ENCODE measurements at regions not wholly inside any gene's neighbourhood (a gene's known extent, or its start where the extent isn't known, plus 50 kb on each side); places are given as distances from the start of the nearest gene placed in this dataset.
"Not testable (repeated sequence)": the region's sequence is repeated elsewhere in the genome, so short reads cannot be mapped to it uniquely, and the experiment has no call there.

DNA sequence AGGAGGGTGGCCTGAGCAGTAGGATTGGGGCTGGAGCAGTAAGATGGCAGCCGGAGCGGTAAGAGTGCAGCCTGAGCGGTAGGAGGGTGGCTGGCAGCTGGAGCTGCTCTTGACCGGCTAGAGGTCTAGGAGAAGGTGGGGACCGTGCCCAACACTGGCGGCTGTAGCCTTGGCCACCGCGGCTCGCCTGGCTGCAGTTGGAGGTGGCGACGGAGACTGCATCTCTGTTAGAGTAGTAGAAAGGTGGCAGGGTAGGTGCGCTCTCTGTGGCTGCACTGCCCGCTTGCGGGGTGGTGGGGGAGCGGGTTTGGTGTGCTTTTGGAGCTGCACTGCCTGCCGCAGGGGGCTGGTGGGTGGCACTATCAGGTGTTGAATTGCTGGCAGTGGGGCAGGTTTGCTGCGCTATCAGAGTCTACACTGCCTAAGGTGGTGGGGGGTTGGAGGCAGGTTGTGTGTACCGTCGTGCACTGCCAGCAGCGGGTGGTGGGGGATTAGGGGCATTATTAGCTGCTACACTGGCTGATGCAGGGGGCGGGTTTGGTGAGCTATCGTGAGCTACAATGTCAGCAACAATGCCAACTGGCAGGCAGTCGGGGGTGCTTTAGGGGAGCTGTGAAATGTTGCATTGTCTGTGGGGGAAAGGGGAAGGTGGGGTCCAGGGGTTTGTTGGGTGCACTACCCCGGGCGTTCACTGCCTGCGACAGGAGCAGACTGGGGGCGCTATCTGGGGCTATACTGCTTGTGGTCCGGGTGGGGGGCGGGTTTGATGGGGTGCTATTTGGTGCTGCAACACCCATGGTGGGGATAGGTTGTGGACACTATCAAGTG lies 4461.3 kb upstream of the OR11H1 start:
- intact Hi-C loops (cut with DNase I; ENCODE audit: low total_unique reads) = no loop called here

GRCh38 chr22:11067286-11067871 lies 4460.6 kb upstream of the OR11H1 start:
- intact Hi-C loops (cut with DNase I; ENCODE audit: low total_unique reads); H3K27me3 ChIP-seq; H3K4me1 ChIP-seq; H3K9me3 ChIP-seq; H3K36me3 ChIP-seq (ENCODE audit: low read depth, missing control alignments); DNase-seq; H3K27ac ChIP-seq: not testable (repeated sequence)
- H3K4me3 ChIP-seq = peak overlapping the region in 1 of 2 donors; percentile 7
- 67% methylated on average over 13 of the region's 13 CpGs for WGBS, 2 donors

More for the DNA sequence above, 4461.3 kb upstream of the OR11H1 start:
- no peaks in the 10 kb centered on the region for H3K27me3 ChIP-seq
- H3K9me3 ChIP-seq = no peaks in the 10 kb centered on the region
- no peak for TF ChIP-seq POLR2A (IDR thresholded peaks at IDR 0.05)
- TF ChIP-seq, protein P1, sequence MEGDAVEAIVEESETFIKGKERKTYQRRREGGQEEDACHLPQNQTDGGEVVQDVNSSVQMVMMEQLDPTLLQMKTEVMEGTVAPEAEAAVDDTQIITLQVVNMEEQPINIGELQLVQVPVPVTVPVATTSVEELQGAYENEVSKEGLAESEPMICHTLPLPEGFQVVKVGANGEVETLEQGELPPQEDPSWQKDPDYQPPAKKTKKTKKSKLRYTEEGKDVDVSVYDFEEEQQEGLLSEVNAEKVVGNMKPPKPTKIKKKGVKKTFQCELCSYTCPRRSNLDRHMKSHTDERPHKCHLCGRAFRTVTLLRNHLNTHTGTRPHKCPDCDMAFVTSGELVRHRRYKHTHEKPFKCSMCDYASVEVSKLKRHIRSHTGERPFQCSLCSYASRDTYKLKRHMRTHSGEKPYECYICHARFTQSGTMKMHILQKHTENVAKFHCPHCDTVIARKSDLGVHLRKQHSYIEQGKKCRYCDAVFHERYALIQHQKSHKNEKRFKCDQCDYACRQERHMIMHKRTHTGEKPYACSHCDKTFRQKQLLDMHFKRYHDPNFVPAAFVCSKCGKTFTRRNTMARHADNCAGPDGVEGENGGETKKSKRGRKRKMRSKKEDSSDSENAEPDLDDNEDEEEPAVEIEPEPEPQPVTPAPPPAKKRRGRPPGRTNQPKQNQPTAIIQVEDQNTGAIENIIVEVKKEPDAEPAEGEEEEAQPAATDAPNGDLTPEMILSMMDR (IDR thresholded peaks at IDR 0.05) = no peak
- no peaks in the 10 kb centered on the region for H3K36me3 ChIP-seq (ENCODE audit: low read depth, missing control alignments)
- H3K4me1 ChIP-seq = no peaks in the 10 kb centered on the region
- WGBS, 2 donors = 60 to 66% methylated on average over 29 of the region's 29 CpGs
- no peak for DNase-seq
- H3K27ac ChIP-seq = no peak overlapping the region
- H3K4me3 ChIP-seq = peak overlapping the region in 1 of 2 donors; percentile 7

DNA sequence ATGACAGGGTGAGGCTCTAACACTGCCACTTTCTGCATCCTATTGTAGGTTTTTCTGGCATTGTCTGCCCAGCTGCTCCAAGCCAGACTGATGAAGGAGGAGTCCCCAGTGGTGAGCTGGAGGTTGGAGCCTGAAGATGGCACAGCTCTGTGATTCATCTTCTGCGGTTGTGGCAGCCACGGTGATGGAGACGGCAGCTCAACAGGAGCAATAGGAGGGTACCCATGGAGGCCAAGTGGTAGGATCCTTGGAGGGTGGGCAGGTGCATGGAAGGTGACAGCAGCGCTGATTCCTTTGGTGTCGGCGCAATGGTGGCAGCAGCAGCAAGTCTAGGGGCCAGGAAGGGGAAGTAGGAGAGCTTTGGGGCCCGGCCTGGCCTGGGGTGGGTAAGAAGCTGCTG lies 4460.1 kb upstream of the OR11H1 start:
- H3K9me3 ChIP-seq; H3K4me3 ChIP-seq; H3K27me3 ChIP-seq; DNase-seq; H3K36me3 ChIP-seq (ENCODE audit: low read depth, missing control alignments); H3K27ac ChIP-seq; intact Hi-C loops (cut with DNase I; ENCODE audit: low total_unique reads); H3K4me1 ChIP-seq: not testable (repeated sequence)
- WGBS, 2 donors = 63 to 70% methylated on average over 7 of the region's 7 CpGs

DNA sequence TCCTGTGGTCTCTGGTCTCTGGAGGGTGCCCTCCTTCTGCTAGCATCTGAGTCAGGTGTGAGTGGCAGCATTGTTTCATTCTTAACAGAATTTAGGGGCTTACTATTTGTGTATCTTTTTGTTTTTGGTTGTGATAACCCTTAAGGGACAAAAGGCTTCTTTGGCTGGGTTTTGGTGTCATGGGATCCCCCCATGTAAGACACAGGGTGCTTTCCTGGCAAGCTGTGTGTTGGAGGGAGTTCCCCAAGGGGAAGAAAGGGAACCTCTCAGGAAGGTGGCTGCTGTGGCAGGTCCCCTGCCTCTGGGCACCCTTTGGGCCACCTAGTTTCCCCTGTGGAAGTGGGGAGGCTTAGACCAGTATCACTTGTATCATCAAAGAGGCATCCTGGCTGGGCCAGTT lies 4459.6 kb upstream of the OR11H1 start:
- H3K27me3 ChIP-seq; intact Hi-C loops (cut with DNase I; ENCODE audit: low total_unique reads); H3K4me1 ChIP-seq; H3K4me3 ChIP-seq; DNase-seq; H3K27ac ChIP-seq; H3K9me3 ChIP-seq; H3K36me3 ChIP-seq (ENCODE audit: low read depth, missing control alignments): not testable (repeated sequence)

Data from testis (tissue), 2 donors.